ENCODE measurements at regions not wholly inside any gene's neighbourhood (a gene's known extent, or its start where the extent isn't known, plus 50 kb on each side); places are given as distances from the start of the nearest gene placed in this dataset.

- DNase-seq (ENCODE audit: low read depth, low spot score), result no peak
- Histone ChIP-seq H3K4me1 (ENCODE audit: insufficient read depth, insufficient read length) (no peaks in the 10 kb centered on the region), H3K9ac (ENCODE audit: insufficient read length, low read depth) (no peak overlapping the region), H3K27me3 (ENCODE audit: insufficient read depth, insufficient read length) (no peaks in the 10 kb centered on the region), H3K4me3 (ENCODE audit: insufficient read length, low read depth) (no peak overlapping the region), H3K36me3 (ENCODE audit: insufficient read depth, insufficient read length, low read length) (no peaks in the 10 kb centered on the region), H3K9me3 (ENCODE audit: insufficient read depth, low read length) (peaks cover 12% of the 10 kb centered on the region; the same call in 1 of the 2 replicates)
- TF ChIP-seq ZNF274 (IDR thresholded peaks at IDR 0.05; ENCODE audit: low read depth, low read length) (no peak), YY1 (IDR thresholded peaks at IDR 0.05; ENCODE audit: insufficient read depth, insufficient read length) (no peak), SUZ12 (IDR thresholded peaks at IDR 0.05; ENCODE audit: extremely low read depth, insufficient read depth, insufficient read length) (no peak)
Measured at GRCh38 chr13:40207001-40207478, 459.4 kb downstream of the FOXO1 start.

- TF ChIP-seq YY1 (IDR thresholded peaks at IDR 0.05; ENCODE audit: insufficient read depth, insufficient read length) (no peak), SUZ12 (IDR thresholded peaks at IDR 0.05; ENCODE audit: extremely low read depth, insufficient read depth, insufficient read length) (no peak), ZNF274 (IDR thresholded peaks at IDR 0.05; ENCODE audit: low read depth, low read length) (no peak)
- Histone ChIP-seq H3K27me3 (ENCODE audit: insufficient read depth, insufficient read length) (no peaks in the 10 kb centered on the region), H3K4me1 (ENCODE audit: insufficient read depth, insufficient read length) (no peaks in the 10 kb centered on the region), H3K36me3 (ENCODE audit: insufficient read depth, insufficient read length, low read length) (no peaks in the 10 kb centered on the region), H3K9ac (ENCODE audit: insufficient read length, low read depth) (no peak overlapping the region), H3K9me3 (ENCODE audit: insufficient read depth, low read length) (peaks cover 12% of the 10 kb centered on the region; the same call in 1 of the 2 replicates), H3K4me3 (ENCODE audit: insufficient read length, low read depth) (no peak overlapping the region)
- DNase-seq (ENCODE audit: low read depth, low spot score), result no peak
Measured at GRCh38 chr13:40208517-40208916, 457.9 kb downstream of the FOXO1 start.

GRCh38 chr13:40210865-40211585, 455.4 kb downstream of the FOXO1 start:
- Histone ChIP-seq H3K27me3 (ENCODE audit: insufficient read depth, insufficient read length) (no peaks in the 10 kb centered on the region), H3K36me3 (ENCODE audit: insufficient read depth, insufficient read length, low read length) (no peaks in the 10 kb centered on the region), H3K4me1 (ENCODE audit: insufficient read depth, insufficient read length) (no peaks in the 10 kb centered on the region), H3K9me3 (ENCODE audit: insufficient read depth, low read length) (no peaks in the 10 kb centered on the region), H3K4me3 (ENCODE audit: insufficient read length, low read depth) (no peak overlapping the region), H3K9ac (ENCODE audit: insufficient read length, low read depth) (no peak overlapping the region)
- no peak for DNase-seq (ENCODE audit: low read depth, low spot score)
- TF ChIP-seq ZNF274 (IDR thresholded peaks at IDR 0.05; ENCODE audit: low read depth, low read length) (no peak), SUZ12 (IDR thresholded peaks at IDR 0.05; ENCODE audit: extremely low read depth, insufficient read depth, insufficient read length) (no peak), YY1 (IDR thresholded peaks at IDR 0.05; ENCODE audit: insufficient read depth, insufficient read length) (no peak)

GRCh38 chr13:40211586-40211968, 454.9 kb downstream of the FOXO1 start:
- no peaks in the 10 kb centered on the region for H3K4me1 ChIP-seq (ENCODE audit: insufficient read depth, insufficient read length)
- TF ChIP-seq YY1 (IDR thresholded peaks at IDR 0.05; ENCODE audit: insufficient read depth, insufficient read length) (no peak), ZNF274 (IDR thresholded peaks at IDR 0.05; ENCODE audit: low read depth, low read length) (no peak), SUZ12 (IDR thresholded peaks at IDR 0.05; ENCODE audit: extremely low read depth, insufficient read depth, insufficient read length) (no peak)
- H3K4me3 ChIP-seq (ENCODE audit: insufficient read length, low read depth), result no peak overlapping the region
- H3K27me3 ChIP-seq (ENCODE audit: insufficient read depth, insufficient read length), result no peaks in the 10 kb centered on the region
- no peaks in the 10 kb centered on the region for H3K36me3 ChIP-seq (ENCODE audit: insufficient read depth, insufficient read length, low read length)
- no peaks in the 10 kb centered on the region for H3K9me3 ChIP-seq (ENCODE audit: insufficient read depth, low read length)
- H3K9ac ChIP-seq (ENCODE audit: insufficient read length, low read depth), result no peak overlapping the region
- no peak for DNase-seq (ENCODE audit: low read depth, low spot score)

GRCh38 chr13:40213779-40214178, 452.7 kb downstream of the FOXO1 start:
- no peak overlapping the region for H3K4me3 ChIP-seq (ENCODE audit: insufficient read length, low read depth)
- no peak overlapping the region for H3K9ac ChIP-seq (ENCODE audit: insufficient read length, low read depth)
- peaks cover 8% of the 10 kb centered on the region; the same call in 1 of the 2 replicates for H3K9me3 ChIP-seq (ENCODE audit: insufficient read depth, low read length)
- H3K4me1 ChIP-seq (ENCODE audit: insufficient read depth, insufficient read length), result no peaks in the 10 kb centered on the region
- H3K27me3 ChIP-seq (ENCODE audit: insufficient read depth, insufficient read length), result no peaks in the 10 kb centered on the region
- DNase-seq (ENCODE audit: low read depth, low spot score), result no peak
- no peak for TF ChIP-seq ZNF274 (IDR thresholded peaks at IDR 0.05; ENCODE audit: low read depth, low read length)
- no peak for TF ChIP-seq YY1 (IDR thresholded peaks at IDR 0.05; ENCODE audit: insufficient read depth, insufficient read length)
- TF ChIP-seq SUZ12 (IDR thresholded peaks at IDR 0.05; ENCODE audit: extremely low read depth, insufficient read depth, insufficient read length), result no peak
- H3K36me3 ChIP-seq (ENCODE audit: insufficient read depth, insufficient read length, low read length), result no peaks in the 10 kb centered on the region

- TF ChIP-seq YY1 (IDR thresholded peaks at IDR 0.05; ENCODE audit: insufficient read depth, insufficient read length) (no peak), SUZ12 (IDR thresholded peaks at IDR 0.05; ENCODE audit: extremely low read depth, insufficient read depth, insufficient read length) (no peak), ZNF274 (IDR thresholded peaks at IDR 0.05; ENCODE audit: low read depth, low read length) (no peak)
- H3K9ac ChIP-seq (ENCODE audit: insufficient read length, low read depth), result no peak overlapping the region
- no peaks in the 10 kb centered on the region for H3K27me3 ChIP-seq (ENCODE audit: insufficient read depth, insufficient read length)
- H3K4me1 ChIP-seq (ENCODE audit: insufficient read depth, insufficient read length), result no peaks in the 10 kb centered on the region
- no peak overlapping the region for H3K4me3 ChIP-seq (ENCODE audit: insufficient read length, low read depth)
- H3K36me3 ChIP-seq (ENCODE audit: insufficient read depth, insufficient read length, low read length), result no peaks in the 10 kb centered on the region
- H3K9me3 ChIP-seq (ENCODE audit: insufficient read depth, low read length), result peaks cover 8% of the 10 kb centered on the region; the same call in 1 of the 2 replicates
- no peak for DNase-seq (ENCODE audit: low read depth, low spot score)
Measured at GRCh38 chr13:40215311-40215710, 451.1 kb downstream of the FOXO1 start.

- Histone ChIP-seq H3K4me3 (ENCODE audit: insufficient read length, low read depth) (no peak overlapping the region), H3K4me1 (ENCODE audit: insufficient read depth, insufficient read length) (no peaks in the 10 kb centered on the region), H3K36me3 (ENCODE audit: insufficient read depth, insufficient read length, low read length) (no peaks in the 10 kb centered on the region), H3K27me3 (ENCODE audit: insufficient read depth, insufficient read length) (no peaks in the 10 kb centered on the region), H3K9ac (ENCODE audit: insufficient read length, low read depth) (no peak overlapping the region), H3K9me3 (ENCODE audit: insufficient read depth, low read length) (peaks cover 8% of the 10 kb centered on the region; the same call in 1 of the 2 replicates)
- DNase-seq (ENCODE audit: low read depth, low spot score), result no peak
- no peak for TF ChIP-seq ZNF274 (IDR thresholded peaks at IDR 0.05; ENCODE audit: low read depth, low read length)
- no peak for TF ChIP-seq YY1 (IDR thresholded peaks at IDR 0.05; ENCODE audit: insufficient read depth, insufficient read length)
- no peak for TF ChIP-seq SUZ12 (IDR thresholded peaks at IDR 0.05; ENCODE audit: extremely low read depth, insufficient read depth, insufficient read length)
Measured at GRCh38 chr13:40215747-40216146, 450.7 kb downstream of the FOXO1 start.
